NCI-H446 treated with DMSO at 0.1 percent for 48 hours (cell line): ENCODE measurements at regions not wholly inside any gene's neighbourhood (a gene's known extent, or its start where the extent isn't known, plus 50 kb on each side); places are given as distances from the start of the nearest gene placed in this dataset.
"Not testable (repeated sequence)": the region's sequence is repeated elsewhere in the genome, so short reads cannot be mapped to it uniquely, and the experiment has no call there.

Experiments used
- DNase-seq: peaks from one replicate; lab custom pipeline; 2025; lab: John Stamatoyannopoulos, UW

DNA sequence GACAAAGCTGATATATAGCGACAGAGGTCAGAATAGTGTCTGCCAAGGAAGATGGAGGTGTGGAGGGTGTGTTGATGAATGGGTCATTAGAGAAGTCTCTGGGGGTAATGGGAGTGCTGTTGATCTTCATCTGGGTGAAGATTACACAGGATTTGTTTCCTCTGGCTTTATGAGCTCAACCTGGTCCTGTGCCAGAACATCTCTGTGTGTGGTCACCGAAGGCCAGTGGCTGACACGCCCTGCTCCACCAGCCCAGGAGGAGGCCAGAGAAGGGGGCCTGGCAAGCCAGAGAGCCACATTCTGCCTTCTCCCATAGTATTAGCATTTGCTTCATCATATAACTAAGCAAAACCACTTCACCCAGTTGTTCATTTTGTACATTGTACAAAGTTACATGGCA, 121.1 kb downstream of the ZNF621 start:
- DNase-seq: no peak

GRCh38 chr3:40649346-40649745, 124.6 kb downstream of the ZNF621 start:
- DNase-seq: no peak

DNA sequence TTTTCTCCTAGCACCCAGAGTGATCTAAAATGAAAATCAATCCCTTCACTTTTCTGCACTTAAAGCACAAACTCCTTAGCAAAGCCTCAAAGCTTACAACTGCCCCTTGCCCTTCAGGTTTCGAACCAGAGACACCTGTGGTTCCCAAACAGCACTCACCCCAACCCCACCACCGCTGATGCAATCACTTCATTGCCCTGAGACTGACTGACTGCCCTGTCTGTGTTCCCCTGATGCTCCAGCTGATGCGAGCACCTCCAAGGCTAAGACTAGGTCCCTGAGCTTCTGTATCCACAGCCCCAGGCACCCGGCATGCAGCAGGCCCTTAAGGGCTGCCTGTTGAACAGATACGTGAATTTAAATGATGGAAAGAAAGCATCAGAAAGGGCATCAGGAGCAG, 127.3 kb downstream of the ZNF621 start:
- no peak for DNase-seq

DNA sequence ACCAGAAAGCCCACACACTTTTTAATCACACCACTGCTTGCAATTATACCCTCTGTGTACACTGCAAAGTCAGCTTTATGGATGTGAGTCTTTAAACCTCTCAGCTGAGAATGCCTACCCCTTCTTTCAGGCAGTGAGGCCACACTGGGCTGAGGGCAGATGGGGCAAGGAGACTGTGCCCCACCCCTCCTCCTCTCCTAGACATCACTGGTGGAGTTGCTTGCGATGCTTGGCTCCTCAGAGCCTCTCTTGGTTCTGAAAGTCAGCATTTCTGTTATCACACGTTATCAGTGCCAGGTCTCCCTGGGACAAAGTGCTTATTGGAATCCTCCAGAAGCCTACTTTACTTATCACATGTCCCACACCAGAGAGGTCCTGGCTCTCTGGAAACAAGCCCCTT, 128.2 kb downstream of the ZNF621 start:
- no peak for DNase-seq

DNA sequence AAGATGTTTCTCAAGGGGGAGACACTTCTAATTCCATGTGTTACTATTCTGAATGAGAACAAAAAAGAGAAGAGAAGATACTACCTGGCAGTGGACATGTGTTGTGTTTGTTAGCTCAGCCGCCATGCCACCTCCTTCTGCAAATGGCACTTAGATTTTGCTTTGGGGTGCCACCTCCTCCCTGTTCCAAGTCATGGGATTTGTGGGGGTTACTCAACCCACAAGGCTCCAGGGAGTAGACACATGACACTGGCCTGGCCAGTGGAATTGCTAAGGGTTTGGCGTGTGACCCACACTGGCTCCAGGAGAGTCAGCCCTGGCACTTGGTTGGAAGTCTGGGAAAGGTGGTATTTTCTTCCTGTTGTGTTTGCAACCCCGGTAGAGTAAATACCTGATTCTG, 129.1 kb downstream of the ZNF621 start:
- no peak for DNase-seq

DNA sequence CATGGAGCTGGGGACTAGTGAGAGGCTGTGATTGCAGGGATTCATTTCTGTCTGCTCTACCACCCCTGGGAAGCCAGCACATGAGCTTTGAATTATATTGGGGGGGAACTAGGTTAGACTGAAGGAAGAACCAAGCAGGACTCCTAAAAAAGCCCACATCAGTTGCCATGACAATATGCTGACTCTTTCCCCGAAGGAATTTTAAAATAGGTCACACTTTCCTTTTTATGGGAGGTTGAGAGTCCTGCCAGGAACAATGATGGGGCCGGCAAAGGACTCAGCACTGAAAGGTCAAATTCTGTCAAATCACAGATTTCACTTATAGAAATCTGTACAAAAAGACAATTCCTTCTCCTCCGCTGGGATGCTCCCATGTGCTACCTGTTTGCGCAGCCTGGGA, 130.8 kb downstream of the ZNF621 start:
- DNase-seq: no peak

DNA sequence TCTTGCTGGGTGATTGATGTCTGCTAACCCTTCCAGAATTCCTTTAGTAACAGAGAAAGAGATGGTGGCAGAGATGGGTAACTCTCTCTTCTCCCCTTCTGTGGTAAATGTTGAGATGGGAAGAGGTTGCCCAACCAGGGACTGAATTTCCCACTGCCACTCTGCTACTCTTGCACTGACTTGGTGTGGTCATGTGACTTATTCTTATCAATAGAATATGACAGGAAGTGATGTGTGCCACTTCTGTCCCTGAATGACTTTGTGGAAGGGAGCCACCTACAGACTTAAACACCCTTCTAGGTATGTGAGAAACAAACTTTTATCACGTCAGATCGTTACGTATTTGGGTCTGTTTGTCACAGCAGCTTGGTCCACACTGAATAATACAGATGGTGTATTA, 132.9 kb downstream of the ZNF621 start:
- DNase-seq: no peak

DNA sequence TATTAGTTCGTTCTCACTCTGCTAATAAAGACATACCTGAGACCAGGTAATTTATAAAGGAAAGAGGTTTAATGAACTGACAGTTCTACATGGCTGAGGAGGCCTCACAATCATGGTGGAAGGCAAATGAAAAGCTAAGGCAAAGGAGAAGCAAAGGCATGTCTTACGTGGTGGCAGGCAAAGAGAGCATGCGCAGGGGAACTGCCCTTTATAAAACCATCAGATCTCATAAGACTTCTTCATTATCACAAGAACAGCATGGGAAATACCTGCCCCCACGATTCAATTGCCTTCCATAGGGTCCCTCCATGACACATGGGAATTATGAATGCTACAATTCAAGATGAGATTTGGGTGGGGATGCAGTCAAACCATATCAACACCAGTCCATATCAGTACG, 133.5 kb downstream of the ZNF621 start:
- no peak for DNase-seq

DNA sequence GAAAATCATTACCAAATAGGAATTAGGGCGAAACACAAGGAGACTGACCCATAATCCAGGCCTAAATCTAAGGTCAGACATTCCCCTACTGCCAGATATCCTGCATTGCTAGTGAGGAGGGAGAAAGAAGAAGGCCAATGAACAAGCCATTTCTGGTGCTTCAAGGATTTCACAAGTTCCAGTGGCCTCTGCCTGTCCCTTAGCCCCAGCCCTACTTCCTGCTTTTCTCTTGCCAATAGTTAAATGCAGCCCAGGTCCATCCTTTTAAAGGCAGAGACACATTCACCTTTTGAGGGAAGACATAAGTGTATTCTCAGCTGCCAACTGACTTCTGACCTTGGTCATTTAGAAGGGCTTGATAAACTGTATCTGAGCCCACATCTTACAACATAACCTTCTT, 135.8 kb downstream of the ZNF621 start:
- no peak for DNase-seq

DNA sequence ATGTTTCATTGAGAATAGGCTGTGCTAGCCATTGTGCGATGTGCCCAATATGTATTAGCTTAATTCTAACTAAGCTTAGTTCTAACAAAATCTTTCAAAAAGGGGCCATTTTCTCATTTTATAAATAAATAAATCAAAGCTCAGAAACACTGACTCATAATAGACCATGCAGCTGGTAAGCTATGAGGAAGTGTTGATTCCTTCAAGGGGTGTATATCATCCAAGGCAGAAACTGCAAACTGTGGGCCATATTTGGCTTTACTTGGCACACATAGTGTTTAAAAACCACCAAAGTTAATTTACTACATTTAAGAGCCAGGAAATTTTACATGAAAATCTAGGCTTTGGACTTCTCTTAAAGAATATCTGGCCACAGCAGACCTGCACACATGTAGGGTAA, 136.5 kb downstream of the ZNF621 start:
- no peak for DNase-seq

DNA sequence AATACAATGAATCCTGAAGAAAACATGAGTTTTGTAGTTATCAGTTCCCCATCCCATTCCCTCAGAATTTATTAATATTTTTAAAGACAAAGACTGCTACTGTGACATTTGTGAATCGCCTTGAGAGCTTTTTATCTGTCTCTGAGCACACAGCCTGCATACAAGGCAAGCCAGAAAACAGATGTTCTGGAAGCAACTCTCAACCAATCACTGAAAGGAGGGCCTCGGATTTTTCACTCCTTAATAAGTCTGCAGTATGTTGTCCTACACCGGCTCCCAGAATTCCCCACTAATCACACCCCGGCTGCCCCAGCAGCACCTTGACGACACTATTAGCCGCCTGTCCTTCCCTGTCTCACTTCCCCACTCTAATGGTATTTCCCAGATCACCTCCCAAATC, 138.5 kb downstream of the ZNF621 start:
- no peak for DNase-seq

DNA sequence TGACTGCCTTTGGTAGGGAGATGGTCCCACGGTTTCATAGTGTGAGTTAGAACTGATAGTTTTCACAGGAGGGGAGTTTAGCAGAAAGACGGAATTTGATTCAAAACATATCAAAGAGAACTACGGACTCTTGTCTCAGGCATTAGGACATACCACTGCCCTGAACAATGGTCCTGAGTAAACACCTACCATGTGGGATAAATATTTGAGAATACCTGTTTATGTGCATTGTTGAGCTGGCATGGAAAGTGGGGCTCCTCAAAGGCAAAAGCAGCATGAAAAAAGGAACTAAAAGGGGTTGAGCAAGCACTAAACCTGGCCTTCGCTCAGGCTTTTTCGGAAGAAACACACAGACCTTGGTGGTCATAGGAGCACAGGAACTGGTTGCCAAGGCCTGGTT, 144.4 kb downstream of the ZNF621 start:
- DNase-seq: no peak

DNA sequence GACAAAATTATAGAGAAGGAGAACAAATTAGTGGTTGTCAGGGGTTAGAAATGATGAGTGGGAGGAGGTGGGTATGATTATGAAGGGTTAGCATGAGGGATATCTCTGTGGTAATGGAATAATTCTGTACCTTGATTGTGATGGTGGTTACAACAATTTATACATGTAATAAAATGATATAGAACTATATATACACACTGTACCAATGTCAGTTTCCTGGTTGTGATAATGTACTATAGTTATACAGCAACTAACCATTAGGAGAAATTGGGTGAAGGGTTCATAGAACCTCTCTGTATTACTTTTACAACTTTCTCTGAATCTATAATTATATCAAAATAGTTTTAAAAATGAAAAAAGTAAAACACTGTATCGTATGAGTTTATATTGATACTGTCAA, 148.1 kb downstream of the ZNF621 start:
- no peak for DNase-seq

DNA sequence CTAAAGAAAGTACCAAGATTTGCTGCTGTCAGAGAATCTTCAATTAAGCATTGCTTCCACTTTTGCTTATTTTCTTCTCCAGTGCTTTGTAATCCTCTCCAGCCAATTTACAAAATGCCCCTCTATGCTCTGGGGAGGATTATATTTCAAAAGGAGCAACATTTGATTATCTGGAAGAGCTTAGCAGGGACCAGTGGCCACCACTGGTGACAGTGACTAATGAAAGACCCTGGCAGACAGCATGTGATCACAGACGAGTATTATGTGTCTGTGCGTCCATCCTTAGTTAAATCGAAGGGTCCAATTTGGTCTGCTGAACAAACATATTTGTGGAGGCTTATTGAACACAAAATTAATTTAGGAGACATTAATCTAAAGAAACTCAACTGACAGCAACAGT, 152.6 kb downstream of the ZNF621 start:
- DNase-seq: no peak

DNA sequence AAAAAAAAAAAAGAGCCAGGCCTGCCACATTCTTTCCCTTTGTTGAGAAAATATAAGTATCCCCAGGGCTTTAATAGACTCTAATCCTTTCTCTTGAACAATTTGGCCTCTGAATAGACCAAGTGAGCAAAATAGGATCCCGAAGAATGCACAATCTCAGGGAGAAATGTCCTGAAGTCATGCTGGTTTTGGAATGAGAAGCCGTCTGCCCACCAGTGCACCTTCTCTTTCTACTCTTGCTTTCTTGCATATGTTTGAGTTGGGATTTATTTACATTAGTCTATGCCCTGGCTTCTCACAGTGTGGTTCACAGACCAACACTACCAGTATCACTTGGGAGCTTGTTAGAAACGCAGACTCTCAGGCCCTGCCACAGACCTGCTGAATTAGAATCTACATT, 153.0 kb downstream of the ZNF621 start:
- no peak for DNase-seq

- DNase-seq: no peak
Measured at GRCh38 chr3:40679290-40679689, 154.5 kb downstream of the ZNF621 start.

DNA sequence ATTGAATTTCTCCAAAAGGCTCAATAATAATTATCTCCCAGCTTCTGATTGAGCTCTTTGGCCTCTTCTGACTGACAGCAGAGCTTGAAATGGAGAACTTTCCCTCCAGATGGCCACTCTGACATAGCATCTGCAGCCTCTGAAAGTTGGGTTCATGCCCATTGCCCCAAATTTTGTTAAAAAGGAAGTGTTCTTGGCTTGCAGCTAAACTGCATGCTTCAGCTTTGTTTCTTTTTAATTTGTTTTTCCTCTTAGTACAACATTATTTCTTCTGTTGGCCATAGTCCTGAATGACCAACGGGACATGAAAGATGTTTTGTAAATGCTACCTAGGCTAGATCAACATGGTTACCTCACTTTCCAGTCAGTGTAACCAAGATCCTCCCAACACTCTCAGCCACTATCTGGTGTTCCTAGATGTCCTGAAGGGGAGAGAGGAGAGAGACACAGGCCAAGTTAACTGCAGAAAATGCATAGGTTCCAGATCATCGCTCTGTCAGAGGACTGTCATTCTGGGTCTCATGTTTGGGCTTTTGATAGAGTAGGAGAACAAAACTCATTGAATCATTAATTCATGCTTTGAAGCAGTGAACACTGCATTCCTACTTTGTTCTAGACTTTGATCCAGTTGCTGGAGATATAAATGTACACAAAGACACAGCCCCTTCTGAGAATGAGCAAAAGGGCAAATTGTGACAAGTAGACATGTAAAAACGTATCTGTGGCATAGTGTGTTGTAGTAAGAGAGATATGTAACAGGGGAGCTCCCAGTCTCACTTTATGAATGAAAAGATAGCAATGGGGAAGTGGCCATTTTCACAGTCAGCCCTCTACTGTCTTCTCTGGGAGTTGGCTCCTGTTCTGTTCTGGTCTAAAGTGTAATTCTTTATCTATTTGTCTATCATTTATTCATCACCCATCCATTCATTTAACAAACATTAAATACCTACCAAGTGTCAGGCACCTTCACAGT, 156.2 kb downstream of the ZNF621 start:
- DNase-seq: peak; percentile 33

GRCh38 chr3:40681658-40682055, 156.9 kb downstream of the ZNF621 start:
- DNase-seq: no peak

DNA sequence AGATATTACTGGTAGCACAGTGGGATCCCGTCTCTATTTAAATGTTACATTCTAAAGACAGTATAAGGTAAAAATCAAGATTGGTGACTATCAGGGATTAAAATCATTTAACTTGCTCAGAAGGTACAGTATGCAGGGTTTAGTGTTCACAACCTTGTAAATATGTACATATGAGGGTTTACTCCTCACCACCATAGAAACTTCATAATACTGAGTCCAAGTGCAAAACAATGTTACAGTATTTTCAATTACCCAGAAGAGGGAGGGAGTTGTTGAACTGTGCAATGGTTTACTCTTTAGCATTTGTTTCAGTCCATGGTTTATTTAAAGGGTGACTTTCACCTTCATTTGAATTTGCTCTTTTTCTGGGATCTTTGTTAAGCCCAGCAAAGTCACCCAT, 165.1 kb downstream of the ZNF621 start:
- no peak for DNase-seq

DNA sequence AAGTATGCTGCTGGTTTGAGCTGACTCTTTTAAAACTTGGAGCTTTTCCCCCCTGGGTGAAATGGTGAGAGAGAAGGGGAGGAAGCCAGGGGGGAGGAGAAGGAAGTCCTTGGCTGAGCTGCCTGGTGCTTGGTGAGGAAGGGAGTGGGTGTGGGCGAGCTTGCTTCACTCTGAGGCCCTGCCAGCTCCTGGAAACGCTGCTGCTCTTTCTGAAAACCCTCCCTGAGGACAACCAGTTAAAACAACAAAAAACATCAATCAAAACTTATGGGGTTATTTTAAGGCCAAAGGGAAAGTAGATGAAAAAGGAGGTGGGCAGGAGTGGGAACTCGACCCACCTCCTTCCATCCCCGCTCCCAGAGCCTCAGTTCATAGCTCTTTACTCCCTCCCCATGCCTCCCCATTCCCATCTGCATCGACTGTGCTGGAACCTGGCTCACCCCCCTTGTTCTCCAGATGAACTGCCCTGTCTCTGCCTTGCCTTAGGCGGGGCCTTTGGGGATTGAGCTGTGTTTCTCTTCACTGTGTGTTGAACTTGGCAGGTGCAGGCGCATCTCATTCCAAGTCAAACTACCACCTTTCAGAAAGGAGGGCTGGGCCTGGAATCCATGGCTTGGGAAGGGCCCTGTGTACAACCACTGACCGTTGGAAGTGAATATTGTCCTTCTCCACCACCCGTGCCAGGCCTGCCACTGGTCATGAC, 166.1 kb downstream of the ZNF621 start:
- peak; percentile 59 for DNase-seq

- DNase-seq: no peak
Measured at GRCh38 chr3:40691452-40691861, 166.7 kb downstream of the ZNF621 start.

DNA sequence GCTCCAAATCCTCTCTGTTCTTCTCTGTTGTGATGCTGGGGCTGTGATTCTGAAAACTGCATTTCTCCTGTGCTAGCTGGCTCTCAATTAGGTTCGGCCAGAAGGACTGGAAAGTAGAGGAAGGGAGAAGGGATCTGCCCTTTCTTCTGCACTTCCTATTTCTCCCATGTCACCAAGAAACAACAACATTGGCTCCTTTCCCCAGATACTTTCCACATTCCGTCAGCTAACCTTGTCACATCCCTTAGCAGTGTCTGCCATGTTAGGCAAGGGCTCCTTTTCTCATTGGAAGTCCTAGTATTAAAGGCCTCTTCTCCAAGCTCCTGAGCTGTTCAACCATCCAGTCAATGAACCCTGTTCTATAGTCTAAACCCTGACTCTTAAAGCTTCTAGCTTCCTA, 171.1 kb downstream of the ZNF621 start:
- DNase-seq: no peak

DNA sequence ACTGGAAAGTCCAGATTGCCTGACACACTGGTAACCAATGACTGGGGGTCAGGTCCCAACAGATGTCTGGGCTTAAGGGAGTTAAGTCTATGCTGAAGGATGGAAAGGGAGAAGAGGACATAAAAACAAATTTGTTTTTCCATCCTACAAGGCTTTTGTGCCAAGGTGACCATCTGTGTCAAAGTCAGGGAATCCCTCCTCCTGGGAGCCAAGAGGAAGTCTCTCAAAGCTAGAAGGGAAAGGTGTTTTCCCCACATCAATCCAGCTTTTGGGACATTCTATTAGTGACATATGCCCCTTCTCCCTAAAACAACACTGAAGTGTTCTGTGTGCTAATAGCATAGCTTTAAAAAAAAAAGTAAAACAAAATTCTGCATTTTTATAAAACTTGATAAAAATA, 173.9 kb downstream of the ZNF621 start:
- DNase-seq: not testable (repeated sequence)
